GM04504 (cell line): ENCODE measurements at regions not wholly inside any gene's neighbourhood (a gene's known extent, or its start where the extent isn't known, plus 50 kb on each side); places are given as distances from the start of the nearest gene placed in this dataset.
"Not testable (repeated sequence)": the region's sequence is repeated elsewhere in the genome, so short reads cannot be mapped to it uniquely, and the experiment has no call there.

Experiments used
- DNase-seq: peaks from one replicate; pipeline ENCODE4 v3.0.0-alpha.2; 2012; ENCODE audit warnings: low read depth

DNA sequence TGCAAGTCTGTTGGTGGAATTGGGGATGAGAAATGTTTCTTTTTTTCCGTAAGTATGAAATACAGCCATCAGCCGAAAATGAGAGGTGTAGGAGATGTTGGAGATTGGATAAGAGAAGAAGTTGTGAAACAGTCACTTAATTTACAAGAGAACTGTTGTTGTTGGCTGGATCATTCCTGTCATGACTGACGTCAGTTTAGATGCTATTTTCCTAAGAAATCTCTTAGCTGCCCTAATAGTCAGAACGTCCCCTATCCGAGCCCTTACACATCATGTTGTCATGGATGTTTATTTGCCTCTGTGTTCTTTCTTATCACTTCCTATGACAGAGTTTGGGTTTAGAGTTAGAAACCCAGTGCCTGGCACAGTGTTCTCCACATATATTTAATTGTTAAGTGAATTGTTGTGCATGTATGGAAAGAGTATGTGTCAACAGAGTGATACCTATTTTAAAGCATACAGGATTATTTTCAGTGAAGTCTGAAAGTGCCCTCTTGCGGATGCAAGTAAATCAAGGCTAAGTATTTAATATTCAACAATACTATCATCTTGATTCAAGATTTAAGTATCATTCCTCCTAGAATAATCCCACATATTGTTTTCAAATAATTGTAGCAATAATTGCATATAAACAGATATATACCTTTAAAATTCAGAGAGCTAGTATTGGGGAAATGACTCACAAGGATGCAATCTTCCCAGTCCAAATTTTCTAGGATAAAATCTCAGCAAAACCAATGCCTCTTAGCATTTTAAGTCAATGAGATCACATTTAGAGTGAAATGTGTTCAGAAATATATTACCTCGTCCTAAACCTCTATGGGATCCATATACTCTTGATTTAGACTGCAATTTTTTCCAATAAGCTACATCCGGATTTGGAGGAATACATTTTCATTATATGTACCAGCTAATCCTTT, 309.9 kb upstream of the NOX3 start:
- peak; percentile 5 for DNase-seq

DNA sequence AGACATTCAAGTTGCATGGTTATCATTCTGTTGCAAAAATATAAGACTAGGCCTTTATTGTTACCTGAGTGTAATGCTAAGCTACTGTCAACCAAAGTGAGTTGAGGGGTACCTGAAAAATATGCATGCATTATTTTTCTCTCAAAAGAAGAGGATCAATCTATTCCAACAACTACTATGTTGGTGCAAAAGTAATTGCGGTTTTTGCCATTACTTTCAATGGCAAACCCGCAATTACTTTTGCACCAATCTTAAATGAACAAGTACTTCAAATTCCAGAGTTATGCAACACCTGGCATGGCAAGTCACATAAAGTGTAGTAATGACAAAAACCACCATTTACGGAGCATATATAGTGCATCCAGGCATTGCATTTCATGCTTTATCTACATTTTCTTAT, 307.0 kb upstream of the NOX3 start:
- DNase-seq: no peak

DNA sequence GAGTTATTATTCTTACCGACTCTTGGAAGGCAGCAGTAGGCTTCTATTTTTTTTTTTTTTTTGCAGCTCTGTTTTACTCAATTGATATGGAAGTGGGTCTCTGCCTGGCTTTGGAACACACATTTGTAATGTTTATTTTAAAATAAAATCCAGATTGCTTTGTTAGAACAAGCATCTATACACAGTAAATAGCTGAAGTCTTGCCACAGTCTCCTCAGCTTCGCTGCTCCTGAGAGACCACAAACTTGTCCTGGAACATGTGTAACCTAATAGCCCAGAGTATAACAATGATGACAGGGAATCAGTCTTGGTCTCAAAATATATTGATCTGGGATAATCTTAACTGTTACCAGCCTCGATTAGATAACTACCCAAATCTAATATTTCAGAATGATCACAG, 299.8 kb upstream of the NOX3 start:
- no peak for DNase-seq

DNA sequence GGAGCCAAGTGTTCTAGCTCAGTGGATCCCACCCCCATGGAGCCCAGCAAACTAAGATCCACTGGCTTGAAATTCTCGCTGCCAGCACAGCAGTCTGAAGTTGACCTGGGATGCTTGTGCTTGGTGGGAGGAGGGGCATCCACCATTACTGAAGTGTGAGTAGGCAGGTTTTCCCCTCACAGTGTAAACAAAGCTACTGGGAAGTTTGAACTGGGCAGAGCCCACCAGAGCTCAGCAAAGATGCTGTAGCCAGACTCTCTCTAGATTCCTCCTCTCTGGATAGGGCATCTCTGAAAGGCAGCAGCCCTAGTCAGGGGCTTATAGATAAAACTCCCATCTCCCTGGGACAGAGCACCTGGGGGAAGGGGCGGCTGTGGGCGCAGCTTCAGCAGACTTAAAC, 293.1 kb upstream of the NOX3 start:
- DNase-seq: not testable (repeated sequence)

DNA sequence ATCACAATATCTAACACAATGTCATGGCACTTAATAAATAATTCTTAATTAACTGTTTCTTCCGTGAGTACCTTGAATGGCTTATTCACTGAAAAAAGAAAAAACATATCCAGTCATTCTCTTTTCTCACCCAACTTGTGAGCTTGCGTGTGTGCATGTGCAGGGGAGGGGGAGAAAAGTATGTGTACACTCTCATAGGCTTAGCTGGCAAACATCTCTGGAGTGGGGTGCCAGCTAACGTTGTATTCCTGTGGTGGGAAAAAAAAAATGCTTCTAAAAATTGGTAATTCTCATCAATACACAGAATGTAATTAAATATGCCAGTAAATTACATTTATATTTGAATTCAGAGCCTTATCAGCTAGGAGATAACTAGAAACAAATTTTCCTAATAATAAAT, 291.9 kb upstream of the NOX3 start:
- DNase-seq: no peak

DNA sequence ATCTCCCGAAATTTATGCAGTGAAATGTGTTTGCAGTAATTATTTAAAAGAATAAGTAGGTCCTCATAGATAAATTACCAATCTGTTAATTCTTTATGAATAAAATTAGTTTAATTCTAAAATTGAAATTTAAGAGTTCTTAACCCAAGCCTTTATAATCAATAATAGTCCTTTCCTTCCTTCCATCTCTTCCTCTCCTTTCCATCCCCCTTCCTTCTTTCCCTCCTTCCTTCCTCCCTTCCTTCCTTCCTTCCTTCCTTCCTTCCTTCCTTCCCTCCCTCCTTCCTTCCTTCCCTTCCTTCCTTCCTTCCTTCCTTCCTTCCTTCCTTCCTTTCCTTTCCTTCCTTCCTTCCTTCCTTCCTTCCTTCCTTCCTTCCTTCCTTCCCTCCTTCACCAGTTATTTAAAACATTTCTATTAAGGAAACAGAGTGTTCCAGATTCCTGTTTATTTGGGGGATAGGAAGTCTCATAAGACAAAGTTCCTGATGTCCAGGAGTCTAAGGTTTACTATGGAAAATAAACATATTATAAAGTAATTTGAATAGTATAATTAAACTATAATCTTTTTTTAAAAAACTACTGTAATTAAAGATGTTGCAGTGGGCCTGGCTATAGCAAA, 285.3 kb upstream of the NOX3 start:
- no peak for DNase-seq

DNA sequence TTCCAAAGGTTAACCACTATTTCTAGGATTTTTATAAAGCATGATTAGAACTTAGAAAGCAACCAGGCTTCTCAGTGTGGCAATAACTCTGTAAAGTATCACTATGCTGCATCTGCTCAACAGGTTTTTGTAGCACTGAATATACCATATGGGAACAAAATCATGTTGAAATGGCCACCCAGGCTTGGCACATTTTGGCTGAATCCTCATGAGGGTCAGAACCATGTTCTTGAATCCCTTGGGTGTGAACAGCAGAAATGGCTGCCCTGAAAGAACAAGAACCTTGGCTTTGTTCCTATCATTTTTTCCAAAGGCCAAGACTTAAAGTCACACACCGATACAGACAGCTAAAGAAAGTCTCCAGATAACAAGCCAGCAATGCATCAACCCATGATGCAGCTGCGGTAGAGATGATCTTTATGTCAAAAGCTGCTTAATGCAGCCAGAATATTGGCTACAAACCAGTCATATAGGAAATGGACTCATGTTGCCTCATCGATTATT, 283.0 kb upstream of the NOX3 start:
- DNase-seq: no peak

DNA sequence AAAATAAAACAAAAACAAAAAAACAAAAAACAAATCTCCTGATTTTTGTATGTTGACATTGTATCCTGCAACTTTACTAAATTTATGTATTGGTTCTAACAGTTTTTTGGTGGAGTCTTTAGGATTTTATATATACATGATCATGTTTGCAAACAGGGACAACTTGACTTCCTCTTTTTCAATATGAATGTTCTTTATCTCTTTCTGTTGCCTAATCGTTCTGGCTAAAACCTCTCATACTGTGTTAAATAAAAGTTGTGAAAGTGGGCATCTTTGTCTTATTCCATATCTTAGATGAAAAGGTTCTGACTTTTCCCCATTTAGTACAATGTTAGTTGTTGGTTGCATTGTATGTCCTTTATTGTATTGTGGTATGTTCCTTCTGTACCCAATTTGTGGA, 261.7 kb upstream of the NOX3 start:
- DNase-seq: no peak

DNA sequence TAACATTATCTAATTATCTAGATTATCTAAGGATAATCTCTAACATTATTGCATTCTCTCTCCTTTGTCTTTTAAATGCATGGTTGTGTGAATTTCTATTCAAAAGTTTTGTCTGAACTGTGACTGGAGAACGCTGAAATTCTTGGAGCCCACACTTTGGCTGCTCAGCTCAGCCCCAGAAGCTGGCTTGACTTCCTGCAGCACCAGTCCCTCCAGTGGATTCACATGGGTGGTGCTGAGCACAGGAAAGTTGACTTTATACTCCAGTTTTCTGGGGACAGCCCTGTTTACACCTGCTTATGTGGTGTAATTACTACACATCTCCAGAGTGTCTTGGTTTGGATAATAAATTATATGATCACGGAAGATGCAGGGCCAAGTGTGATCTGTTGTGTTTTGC, 255.1 kb upstream of the NOX3 start:
- no peak for DNase-seq

DNA sequence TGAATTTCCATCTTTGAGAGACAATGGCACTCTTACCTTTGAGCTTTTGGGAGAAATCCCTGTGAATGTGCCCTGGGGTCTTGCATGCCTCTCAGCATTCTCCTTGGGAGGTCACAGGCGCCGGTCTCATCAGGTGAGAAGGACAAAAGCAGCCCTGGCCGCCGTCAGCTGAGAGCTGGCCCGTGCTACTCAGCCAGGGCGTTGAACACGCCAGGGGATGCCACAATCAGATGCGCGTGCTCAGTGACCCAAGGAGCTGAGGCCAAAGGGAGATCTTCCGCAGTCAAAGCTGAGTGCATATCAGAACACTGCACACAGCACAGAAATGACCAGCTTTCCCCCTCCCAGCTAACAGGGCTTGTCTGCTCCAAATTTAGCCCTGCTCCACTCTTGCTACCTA, 253.6 kb upstream of the NOX3 start:
- DNase-seq: no peak

DNA sequence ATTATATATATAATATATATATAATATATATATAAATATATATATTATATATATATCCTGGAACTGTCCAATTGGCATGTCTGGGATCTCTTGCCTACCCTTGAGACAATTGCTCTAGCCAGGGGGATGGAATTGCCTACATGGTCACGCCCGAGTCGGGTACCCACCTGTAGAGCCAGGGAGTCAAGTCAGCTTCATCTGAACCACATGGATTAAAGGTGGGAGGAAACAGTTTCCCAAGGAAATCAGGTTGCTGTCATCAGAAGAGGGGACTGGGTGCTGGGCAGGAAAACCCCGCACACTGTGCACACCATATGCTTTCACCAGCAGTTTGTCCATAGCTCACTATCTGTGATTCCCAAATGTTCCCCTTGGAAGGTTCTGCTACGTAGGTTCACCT, 252.5 kb upstream of the NOX3 start:
- no peak for DNase-seq

DNA sequence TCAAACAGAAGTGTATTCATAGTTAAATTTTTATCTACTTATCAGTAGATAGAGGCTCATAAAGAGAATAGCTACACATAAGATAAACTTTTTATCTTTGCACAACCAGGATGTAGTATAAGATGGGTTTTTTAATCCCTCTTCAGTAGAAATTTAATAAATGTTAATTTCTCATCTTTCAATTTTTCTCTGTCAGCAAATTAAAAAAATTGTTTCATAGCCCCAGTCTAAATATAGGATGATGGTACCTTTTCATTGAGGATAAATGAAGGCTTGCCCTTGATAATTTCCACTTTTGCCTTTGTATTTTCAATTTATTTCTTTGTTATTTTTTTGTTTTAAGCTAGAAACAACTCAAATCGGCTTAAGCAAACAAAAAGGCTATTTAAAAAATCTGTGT, 251.2 kb upstream of the NOX3 start:
- no peak for DNase-seq

DNA sequence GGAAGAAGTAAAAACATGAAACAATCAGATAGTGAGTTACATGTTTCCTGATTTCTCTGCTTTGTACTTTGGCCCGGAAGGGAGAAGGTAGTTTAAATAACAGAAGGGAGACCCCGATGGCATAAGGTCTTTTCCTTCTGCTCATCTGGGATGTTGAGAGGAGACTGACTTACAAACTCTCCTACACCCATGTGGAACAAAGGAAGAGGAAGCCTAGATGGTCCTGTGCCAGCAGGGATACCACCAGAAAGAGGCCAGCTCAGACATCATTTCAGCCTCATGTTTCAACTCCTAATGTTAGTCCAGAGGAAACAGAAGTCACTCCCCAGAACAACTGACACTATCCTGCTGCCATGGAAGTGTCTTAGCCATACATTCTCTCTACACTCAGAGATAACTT, 250.7 kb upstream of the NOX3 start:
- no peak for DNase-seq

DNA sequence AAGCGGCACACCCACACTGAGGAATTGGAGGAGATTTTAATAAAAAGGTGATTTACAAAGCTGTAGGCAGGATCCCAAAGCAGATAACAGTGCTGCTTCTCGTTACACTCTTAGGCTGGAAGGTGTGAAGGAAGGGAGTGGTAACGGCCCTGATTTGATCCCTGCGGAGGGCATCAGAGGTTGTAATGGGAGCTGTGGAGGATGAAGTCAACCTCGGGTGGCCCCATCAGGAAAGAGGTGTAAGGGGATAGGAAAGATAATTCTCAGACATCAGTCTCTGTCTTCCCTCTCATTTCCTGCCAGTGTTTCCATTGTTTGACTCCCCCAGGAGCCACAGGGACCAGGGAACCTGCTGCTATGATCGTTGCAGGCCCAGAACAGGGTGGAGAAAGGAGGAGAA, 245.7 kb upstream of the NOX3 start:
- DNase-seq: no peak

DNA sequence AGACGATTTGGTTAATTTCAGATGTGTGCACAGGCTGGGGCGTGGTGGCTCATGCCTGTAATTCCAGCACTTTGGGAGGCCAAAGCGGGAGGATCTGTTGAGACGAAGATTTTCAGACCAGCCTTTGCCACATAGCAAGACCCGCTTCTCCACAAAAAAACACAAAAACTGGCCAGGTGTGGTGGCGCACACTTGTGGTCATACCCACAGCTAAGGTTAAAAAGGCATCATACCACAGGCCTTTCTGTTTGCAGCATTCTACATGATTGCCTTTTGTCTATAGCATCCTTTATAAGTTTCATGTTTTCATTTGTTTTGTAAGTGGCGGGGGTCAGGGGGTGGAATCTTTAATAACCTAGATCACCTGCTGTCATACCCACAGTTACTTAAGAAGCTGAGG, 239.9 kb upstream of the NOX3 start:
- DNase-seq: no peak

DNA sequence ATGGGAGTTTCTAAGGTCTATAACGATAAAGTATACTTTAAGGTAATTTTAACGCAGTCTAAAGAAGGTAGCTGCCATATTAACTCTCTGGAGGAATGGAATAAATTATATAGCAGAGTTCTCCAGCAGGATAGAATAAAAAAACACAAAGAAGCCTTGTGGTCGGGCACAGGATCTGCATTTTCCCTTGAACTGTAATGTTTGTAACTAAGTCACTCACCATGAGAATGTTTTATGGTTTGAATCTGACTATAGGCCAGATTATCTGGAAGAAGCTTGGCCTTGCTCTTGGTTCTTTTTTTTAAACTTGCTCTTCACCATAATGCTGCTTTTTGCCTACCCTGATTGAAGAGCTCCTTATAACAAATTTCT, 238.8 kb upstream of the NOX3 start:
- no peak for DNase-seq

DNA sequence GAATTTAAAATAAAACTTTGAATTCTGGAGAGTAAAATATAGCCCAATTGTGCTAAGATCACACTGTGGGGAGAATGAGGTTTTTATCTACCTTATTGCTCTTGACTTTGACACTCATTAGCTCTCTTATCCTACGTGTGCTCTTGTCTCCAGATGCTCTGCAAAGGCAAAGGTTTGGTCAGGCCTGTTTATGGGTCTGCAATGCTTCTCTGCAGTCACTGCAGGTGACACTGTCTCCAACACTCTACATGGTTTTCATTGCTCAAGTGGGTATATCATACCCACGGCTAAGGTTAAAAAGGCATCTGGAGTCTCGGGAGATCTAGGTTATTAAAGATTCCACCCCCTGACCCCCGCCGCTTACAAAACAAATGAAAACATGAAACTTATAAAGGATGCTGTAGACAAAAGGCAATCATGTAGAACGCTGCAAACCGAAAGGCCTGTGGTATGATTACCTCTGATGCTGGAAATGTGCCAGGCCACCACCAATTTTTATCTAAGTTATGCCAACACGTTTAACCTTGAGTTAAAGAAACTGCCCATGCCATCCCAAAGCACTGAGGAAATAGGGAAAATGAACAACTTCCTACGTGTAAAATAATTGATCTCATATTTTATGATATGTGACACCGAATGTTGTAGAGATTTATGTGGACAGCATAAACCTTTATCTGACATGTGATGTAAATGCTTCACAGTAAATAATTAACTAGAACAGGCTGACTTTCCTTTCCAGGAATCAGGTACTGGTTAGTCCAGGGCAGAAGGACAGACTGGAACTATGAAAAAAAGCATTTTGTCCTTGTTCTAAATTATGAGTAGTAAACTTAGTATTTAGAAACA, 238.2 kb upstream of the NOX3 start:
- no peak for DNase-seq

DNA sequence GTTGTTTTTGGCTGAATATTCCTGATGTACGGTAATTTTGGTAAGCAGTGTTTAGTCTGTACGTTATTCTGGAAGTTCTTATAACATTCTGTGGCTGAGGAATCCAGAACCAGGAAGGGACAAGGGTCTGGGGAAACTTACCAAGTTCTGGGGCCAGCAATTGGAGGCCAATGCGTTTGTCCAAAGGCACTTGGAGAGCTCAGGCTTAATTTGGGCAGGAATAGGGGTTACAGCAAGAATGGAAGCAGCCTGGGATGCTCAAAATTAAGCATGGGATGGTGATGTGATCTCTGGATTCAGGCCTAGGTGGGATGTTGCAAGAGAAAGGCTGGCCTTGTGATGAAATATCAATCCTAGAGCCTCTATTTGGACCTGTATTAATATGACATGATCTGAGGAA, 235.2 kb upstream of the NOX3 start:
- no peak for DNase-seq

DNA sequence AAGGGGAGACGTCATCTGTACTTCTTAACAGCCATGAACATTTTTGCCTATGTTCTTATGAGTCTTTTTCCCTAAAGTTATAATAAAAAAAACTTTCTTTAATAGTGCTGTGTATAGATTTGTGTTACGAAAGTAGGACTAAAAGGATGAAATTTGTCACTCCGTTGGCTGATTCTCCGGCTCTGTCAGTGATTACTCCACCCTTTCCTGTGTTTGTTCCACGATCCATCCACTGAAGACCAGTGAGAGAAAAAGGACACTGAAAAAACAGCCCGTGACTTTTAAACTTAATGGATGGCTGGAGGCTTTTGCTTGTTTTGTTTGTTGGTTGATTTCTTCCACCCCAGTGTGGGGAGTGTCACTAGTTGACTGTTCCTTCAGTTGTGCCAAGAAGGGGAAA, 232.0 kb upstream of the NOX3 start:
- no peak for DNase-seq

DNA sequence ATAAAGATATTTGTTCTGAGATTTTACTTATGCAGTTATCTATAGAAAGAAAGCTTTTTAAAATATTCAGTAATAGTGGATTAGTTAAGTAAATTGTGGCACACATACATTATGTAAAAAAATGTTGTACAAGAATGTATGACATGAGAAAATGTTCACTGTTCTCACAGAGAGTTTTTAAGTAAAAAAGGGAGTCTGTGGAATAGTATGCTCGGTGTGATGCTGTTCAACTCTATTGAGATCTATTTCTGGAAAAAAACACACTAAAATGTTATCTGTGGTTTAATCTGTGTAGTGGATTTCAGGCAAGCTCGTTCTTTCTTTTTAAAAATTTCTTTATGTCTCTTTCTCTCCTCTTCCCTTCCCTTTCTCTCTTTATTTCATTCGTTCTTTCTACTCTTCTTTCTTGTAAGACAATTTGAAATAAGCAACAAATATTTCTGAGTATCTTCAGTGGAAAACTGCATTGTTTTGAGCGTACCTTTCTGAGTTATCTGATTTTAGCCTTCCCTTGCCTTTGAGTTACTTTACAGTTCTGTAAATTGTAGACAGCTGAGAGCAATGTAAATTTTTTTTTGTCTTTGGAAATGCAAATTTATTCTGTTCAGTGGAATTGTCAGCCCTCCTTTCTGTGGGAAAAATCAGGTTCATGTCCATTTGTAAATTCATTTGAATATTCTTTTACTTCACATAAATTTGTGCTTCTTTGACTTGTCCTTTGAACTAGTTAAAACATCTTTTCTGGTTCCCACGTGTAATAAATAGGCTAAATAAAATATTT, 229.0 kb upstream of the NOX3 start:
- DNase-seq: no peak

DNA sequence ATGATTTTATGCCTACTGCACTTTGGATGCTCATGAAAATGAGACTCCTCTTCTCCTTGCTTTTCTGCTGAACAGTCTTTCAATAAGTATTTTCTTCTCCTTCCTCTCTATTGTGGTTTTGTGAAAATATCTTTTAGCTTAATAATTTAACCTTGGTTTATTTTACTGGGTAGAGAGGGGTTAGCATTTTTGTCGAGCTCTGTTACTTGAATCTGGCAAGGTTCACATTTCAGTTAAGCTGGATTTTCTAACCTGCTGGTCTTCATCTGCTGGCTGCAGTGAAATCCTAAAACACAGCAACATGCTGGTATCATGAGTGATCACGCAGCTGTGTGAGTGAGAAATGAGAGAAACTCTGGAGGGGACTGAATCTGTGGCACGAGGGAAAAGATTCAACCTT, 222.7 kb upstream of the NOX3 start:
- no peak for DNase-seq

DNA sequence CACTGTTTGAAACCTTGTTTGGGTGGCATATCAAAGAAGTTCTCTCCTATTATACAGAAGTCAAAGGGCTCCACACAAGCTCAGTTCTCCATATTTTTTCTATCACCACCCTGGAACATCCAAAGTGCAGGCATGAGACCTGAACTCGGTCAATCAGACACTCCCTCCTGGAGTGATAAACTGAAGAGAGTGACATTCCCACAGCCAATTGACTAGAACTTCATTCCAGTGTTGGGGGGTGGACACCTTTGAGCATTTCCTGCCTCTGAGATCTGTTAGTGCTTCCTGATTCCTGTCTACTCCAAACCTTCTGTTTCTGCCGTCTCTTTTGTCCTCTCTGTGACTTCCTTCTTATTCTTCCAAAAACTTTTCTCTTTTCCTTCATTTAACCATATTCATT, 220.7 kb upstream of the NOX3 start:
- no peak for DNase-seq
